SIG-M5 treated with dmso at 0.1 percent for 504 hours (cell line): ENCODE measurements at regions not wholly inside any gene's neighbourhood (a gene's known extent, or its start where the extent isn't known, plus 50 kb on each side); places are given as distances from the start of the nearest gene placed in this dataset.

ENCODE experiments used
- DNase-seq: peaks from one replicate; lab custom pipeline; 2025; ENCODE audit not compliant: unreplicated experiment; lab: John Stamatoyannopoulos, UW

DNA sequence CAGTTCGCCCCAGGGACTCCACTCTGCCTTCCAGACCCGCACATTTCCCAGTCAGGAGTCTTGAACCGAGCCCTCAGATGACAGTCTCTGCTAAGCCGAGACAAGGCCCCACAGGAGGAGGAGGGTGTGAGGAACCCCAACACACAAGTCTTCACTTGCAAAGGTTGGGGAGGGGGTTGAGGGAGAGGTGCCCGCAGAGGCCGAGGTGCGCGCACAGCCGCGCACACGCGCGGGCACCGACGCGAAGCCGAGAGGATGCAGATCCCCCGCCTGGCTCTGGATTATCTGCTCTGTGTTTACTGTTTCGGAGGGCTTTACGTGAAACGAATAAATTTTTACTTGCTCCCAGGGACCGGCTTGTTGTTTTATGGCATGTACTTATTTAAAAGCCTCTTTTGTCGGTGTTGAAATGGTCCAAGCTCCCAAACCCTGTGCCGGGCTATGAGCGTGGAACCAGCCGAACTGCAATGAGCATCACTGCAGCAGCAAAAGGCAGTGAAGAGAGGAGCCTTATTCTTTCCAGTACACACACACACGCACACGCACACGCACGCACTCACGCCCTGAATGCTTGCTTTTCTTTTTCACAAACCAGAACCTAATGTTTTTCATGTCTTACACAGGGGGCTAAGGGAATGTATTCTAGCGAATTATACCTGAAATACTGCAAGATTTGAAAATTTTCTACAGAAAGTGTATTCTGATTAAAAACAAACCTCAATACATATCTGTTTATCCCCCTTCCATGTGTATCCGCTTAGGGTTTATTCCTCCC, 297.7 kb downstream of the PARP8 start:
- DNase-seq: no peak

- no peak for DNase-seq
Observed at GRCh38 chr5:50964746-50965653, 298.6 kb downstream of the PARP8 start.

- no peak for DNase-seq
Observed at GRCh38 chr5:50965654-50966375, 299.4 kb downstream of the PARP8 start.

DNA sequence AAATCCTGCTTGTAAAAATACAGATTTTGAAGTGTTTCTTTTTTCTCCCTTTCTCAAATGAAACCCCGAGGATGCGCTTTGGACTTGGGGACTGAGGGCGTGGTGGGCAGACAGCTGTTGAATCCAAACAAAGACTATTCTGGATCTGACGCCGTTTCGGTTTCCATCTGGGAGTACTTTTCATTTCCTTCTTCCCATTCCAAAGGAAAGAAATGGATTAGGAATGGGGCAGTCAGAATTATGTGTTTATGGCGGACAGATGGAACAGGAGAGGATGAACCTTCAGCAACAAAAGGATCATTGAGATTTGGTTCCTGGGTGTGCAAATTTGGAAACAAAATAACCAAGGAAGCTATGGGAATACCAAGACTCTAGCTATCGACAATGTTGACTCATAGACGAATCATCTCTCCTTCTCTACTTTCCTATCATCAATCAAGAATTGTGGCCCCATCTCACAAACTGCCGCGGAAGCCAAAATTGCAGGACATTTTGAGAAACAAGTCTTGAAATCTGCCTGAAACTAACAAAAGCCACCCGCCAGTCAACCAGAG, 300.6 kb downstream of the PARP8 start:
- DNase-seq: no peak

- peak; percentile 9 for DNase-seq
Observed at GRCh38 chr5:50967563-50968355, 301.3 kb downstream of the PARP8 start.

GRCh38 chr5:50968356-50969149, 302.1 kb downstream of the PARP8 start:
- no peak for DNase-seq

DNA sequence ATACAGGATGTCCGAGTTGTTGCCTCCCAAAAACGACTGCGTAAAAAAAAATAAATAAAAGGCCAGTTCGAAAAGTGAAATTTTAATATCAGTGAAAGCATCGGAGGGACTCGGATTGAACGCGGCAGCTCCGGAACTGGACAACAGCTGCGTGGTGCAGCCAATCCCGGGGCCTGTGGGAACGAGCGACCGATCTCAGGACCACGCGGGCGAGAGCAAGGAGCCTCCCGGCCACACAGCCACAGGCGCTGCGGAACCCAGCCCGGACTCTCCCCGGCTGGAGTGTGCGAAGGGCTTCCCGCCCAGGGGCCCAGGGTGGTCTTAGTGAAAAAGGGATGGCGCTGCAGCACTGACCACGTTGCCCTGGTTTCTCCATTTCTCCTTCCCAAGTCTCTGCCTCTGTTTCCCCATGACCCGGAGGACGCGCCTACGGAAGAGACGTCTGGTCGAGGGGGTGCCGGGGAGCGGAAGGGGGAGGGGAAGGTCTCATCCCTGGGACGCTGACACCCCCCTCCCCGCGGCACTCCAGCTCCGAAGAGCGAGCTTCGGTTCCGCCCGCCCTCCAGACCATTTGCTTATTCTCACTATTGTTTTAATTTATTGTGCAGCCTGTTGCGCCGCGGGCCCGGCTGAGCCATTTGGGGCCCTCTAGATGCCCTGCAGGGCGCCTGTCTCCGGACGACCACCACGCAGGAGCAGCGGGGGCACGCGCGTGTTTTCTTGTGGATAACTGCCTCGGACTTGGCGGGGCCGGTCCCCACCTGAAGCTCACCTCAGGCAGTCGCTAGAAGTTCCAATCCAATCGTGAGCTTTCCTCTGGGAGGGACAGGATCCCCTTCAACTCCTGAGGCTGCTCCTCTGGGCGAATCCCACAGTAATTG, 303.0 kb downstream of the PARP8 start:
- no peak for DNase-seq

- no peak for DNase-seq
Observed at GRCh38 chr5:50975840-50976239, 309.4 kb downstream of the PARP8 start.

GRCh38 chr5:50978924-50979323, 312.5 kb downstream of the PARP8 start:
- DNase-seq: no peak

DNA sequence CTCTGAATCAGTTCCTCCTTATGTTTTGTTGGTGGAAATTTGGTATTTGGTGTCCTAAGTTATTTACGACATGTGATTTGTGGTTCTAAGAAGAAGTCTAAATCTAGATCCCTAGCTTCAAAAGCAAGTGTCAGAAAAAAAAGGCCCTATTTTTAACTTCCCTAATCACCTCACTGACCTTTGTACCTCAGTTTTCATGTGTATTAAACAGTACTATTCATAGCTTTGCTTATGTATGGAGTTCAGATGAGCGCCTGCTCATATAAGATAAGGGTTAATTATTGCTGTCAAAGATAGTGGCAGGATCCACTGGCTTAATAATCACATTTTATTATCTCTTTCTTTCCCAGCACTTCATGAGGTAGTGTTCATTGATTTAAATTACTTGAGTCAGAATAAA, 318.2 kb downstream of the PARP8 start:
- DNase-seq: no peak

- DNase-seq: no peak
Observed at GRCh38 chr5:50990296-50990924, 324.0 kb downstream of the PARP8 start.

GRCh38 chr5:50995285-50995942, 329.0 kb downstream of the PARP8 start:
- no peak for DNase-seq

DNA sequence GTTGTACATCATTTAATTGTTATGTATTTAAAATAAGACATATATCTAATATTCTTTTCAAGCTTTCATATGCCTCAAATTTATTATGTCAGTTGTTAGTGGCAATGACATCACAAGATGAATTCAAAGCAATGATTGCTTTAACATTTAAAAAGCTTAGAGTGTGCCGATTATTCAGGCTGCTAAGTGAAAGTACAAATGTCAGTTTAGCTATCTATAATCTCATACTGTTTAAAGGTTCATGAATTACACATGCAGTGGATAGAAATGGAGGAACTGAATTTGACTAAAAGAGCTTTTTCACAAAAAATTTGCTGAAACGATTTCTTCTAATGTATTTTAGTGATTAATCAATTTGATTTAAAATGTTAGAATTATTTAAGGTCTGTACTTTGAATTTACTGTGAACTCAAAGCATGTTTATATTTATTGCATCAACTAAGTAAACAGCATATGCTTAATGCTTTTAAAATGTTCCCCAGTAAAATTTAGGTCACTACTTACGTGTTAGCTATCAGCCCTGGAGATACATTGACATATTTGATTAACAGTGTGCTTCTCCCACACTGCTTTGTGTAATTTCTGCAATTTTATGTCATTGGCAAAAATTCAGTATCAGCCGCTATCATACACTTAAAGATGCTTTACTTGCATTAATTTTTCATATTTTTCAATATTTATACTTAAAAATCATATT, 334.9 kb downstream of the PARP8 start:
- no peak for DNase-seq

- no peak for DNase-seq
Observed at GRCh38 chr5:51002368-51002767, 335.9 kb downstream of the PARP8 start.

GRCh38 chr5:51013036-51013435, 346.6 kb downstream of the PARP8 start:
- no peak for DNase-seq

GRCh38 chr5:51018423-51018822, 352.0 kb downstream of the PARP8 start:
- no peak for DNase-seq

- DNase-seq: no peak
Observed at GRCh38 chr5:51024263-51024662, 357.8 kb downstream of the PARP8 start.
